ENCODE measurements at regions not wholly inside any gene's neighbourhood (a gene's known extent, or its start where the extent isn't known, plus 50 kb on each side); places are given as distances from the start of the nearest gene placed in this dataset.
A peak's percentile ranks its signal among the peaks of the same experiment; 100 is the strongest.

- Histone ChIP-seq H3K27ac (ENCODE audit: low read length) (no peak overlapping the region), H3K9me3 (ENCODE audit: low read length) (no peaks in the 10 kb centered on the region), H3K27me3 (ENCODE audit: low read length) (no peaks in the 10 kb centered on the region), H2AFZ (ENCODE audit: low read length) (no peak overlapping the region), H3K9ac (ENCODE audit: low read length) (no peak overlapping the region), H3K4me1 (ENCODE audit: low read length) (no peaks in the 10 kb centered on the region), H4K20me1 (ENCODE audit: insufficient read depth, low read depth, low read length) (no peaks in the 10 kb centered on the region), H3K79me2 (ENCODE audit: low read length) (no peaks in the 10 kb centered on the region), H3K4me3 (ENCODE audit: low read length) (no peak overlapping the region), H3K4me2 (ENCODE audit: low read depth, low read length, poor library complexity, severe bottlenecking) (no peak overlapping the region), H3K9me2 (replicated peaks; ENCODE audit: insufficient read depth, low read length) (no peaks in the 10 kb centered on the region), H3K36me3 (ENCODE audit: insufficient read depth, low read length) (no peaks in the 10 kb centered on the region)
- DNase-seq, result no peak
Observed at GRCh38 chr10:111131168-111131799, 54.5 kb downstream of the ADRA2A start.

- Histone ChIP-seq H3K36me3 (ENCODE audit: insufficient read depth, low read length) (no peaks in the 10 kb centered on the region), H3K4me1 (ENCODE audit: low read length) (no peaks in the 10 kb centered on the region), H3K79me2 (ENCODE audit: low read length) (no peaks in the 10 kb centered on the region), H3K9ac (ENCODE audit: low read length) (no peak overlapping the region), H3K27ac (ENCODE audit: low read length) (no peak overlapping the region), H3K9me2 (replicated peaks; ENCODE audit: insufficient read depth, low read length) (no peaks in the 10 kb centered on the region), H3K9me3 (ENCODE audit: low read length) (no peaks in the 10 kb centered on the region), H3K4me2 (ENCODE audit: low read depth, low read length, poor library complexity, severe bottlenecking) (no peak overlapping the region), H4K20me1 (ENCODE audit: insufficient read depth, low read depth, low read length) (no peaks in the 10 kb centered on the region), H3K4me3 (ENCODE audit: low read length) (no peak overlapping the region), H3K27me3 (ENCODE audit: low read length) (no peaks in the 10 kb centered on the region), H2AFZ (ENCODE audit: low read length) (no peak overlapping the region)
- DNase-seq, result no peak
Observed at GRCh38 chr10:111137007-111137406, 60.2 kb downstream of the ADRA2A start.

GRCh38 chr10:111137587-111137986 lies 60.8 kb downstream of the ADRA2A start:
- Histone ChIP-seq H3K79me2 (ENCODE audit: low read length) (no peaks in the 10 kb centered on the region), H3K9ac (ENCODE audit: low read length) (no peak overlapping the region)

GRCh38 chr10:111138544-111138943 lies 61.7 kb downstream of the ADRA2A start:
- Histone ChIP-seq H3K4me3 (ENCODE audit: low read length) (no peak overlapping the region), H4K20me1 (ENCODE audit: insufficient read depth, low read depth, low read length) (no peaks in the 10 kb centered on the region), H3K4me1 (ENCODE audit: low read length) (no peaks in the 10 kb centered on the region), H3K79me2 (ENCODE audit: low read length) (no peaks in the 10 kb centered on the region), H3K4me2 (ENCODE audit: low read depth, low read length, poor library complexity, severe bottlenecking) (no peak overlapping the region), H3K27ac (ENCODE audit: low read length) (no peak overlapping the region), H3K36me3 (ENCODE audit: insufficient read depth, low read length) (no peaks in the 10 kb centered on the region), H2AFZ (ENCODE audit: low read length) (no peak overlapping the region), H3K9me2 (replicated peaks; ENCODE audit: insufficient read depth, low read length) (no peaks in the 10 kb centered on the region), H3K9me3 (ENCODE audit: low read length) (no peaks in the 10 kb centered on the region), H3K27me3 (ENCODE audit: low read length) (no peaks in the 10 kb centered on the region), H3K9ac (ENCODE audit: low read length) (no peak overlapping the region)
- DNase-seq, result no peak

More at GRCh38 chr10:111137587-111137986, 60.8 kb downstream of the ADRA2A start:
- H3K4me3 ChIP-seq (ENCODE audit: low read length), result no peak overlapping the region
- DNase-seq, result no peak
- H3K27me3 ChIP-seq (ENCODE audit: low read length), result no peaks in the 10 kb centered on the region
- H4K20me1 ChIP-seq (ENCODE audit: insufficient read depth, low read depth, low read length), result no peaks in the 10 kb centered on the region
- H3K27ac ChIP-seq (ENCODE audit: low read length), result no peak overlapping the region
- no peaks in the 10 kb centered on the region for H3K36me3 ChIP-seq (ENCODE audit: insufficient read depth, low read length)
- H3K9me2 ChIP-seq (replicated peaks; ENCODE audit: insufficient read depth, low read length), result no peaks in the 10 kb centered on the region
- no peaks in the 10 kb centered on the region for H3K4me1 ChIP-seq (ENCODE audit: low read length)
- H3K9me3 ChIP-seq (ENCODE audit: low read length), result no peaks in the 10 kb centered on the region
- no peak overlapping the region for H3K4me2 ChIP-seq (ENCODE audit: low read depth, low read length, poor library complexity, severe bottlenecking)
- H2AFZ ChIP-seq (ENCODE audit: low read length), result no peak overlapping the region

- Histone ChIP-seq H3K9me3 (ENCODE audit: low read length) (no peaks in the 10 kb centered on the region), H4K20me1 (ENCODE audit: insufficient read depth, low read depth, low read length) (no peaks in the 10 kb centered on the region), H3K4me2 (ENCODE audit: low read depth, low read length, poor library complexity, severe bottlenecking) (no peak overlapping the region), H3K36me3 (ENCODE audit: insufficient read depth, low read length) (no peaks in the 10 kb centered on the region), H2AFZ (ENCODE audit: low read length) (no peak overlapping the region), H3K4me3 (ENCODE audit: low read length) (no peak overlapping the region), H3K9me2 (replicated peaks; ENCODE audit: insufficient read depth, low read length) (no peaks in the 10 kb centered on the region), H3K27me3 (ENCODE audit: low read length) (no peaks in the 10 kb centered on the region), H3K79me2 (ENCODE audit: low read length) (no peaks in the 10 kb centered on the region), H3K27ac (ENCODE audit: low read length) (no peak overlapping the region), H3K9ac (ENCODE audit: low read length) (no peak overlapping the region), H3K4me1 (ENCODE audit: low read length) (no peaks in the 10 kb centered on the region)
- no peak for DNase-seq
Observed at GRCh38 chr10:111139567-111139966, 62.7 kb downstream of the ADRA2A start.

- Histone ChIP-seq H3K9me2 (replicated peaks; ENCODE audit: insufficient read depth, low read length) (no peaks in the 10 kb centered on the region), H3K4me2 (ENCODE audit: low read depth, low read length, poor library complexity, severe bottlenecking) (no peak overlapping the region), H3K9ac (ENCODE audit: low read length) (no peak overlapping the region), H3K4me1 (ENCODE audit: low read length) (no peaks in the 10 kb centered on the region), H3K27ac (ENCODE audit: low read length) (no peak overlapping the region), H2AFZ (ENCODE audit: low read length) (no peak overlapping the region), H3K36me3 (ENCODE audit: insufficient read depth, low read length) (no peaks in the 10 kb centered on the region), H4K20me1 (ENCODE audit: insufficient read depth, low read depth, low read length) (no peaks in the 10 kb centered on the region), H3K27me3 (ENCODE audit: low read length) (no peaks in the 10 kb centered on the region), H3K9me3 (ENCODE audit: low read length) (no peaks in the 10 kb centered on the region), H3K79me2 (ENCODE audit: low read length) (no peaks in the 10 kb centered on the region), H3K4me3 (ENCODE audit: low read length) (no peak overlapping the region)
- peak; percentile 60 for DNase-seq
Observed at GRCh38 chr10:111142092-111142768, 65.4 kb downstream of the ADRA2A start.

- H3K9ac ChIP-seq (ENCODE audit: low read length), result no peak overlapping the region
- no peaks in the 10 kb centered on the region for H3K36me3 ChIP-seq (ENCODE audit: insufficient read depth, low read length)
- H4K20me1 ChIP-seq (ENCODE audit: insufficient read depth, low read depth, low read length), result no peaks in the 10 kb centered on the region
- H3K9me3 ChIP-seq (ENCODE audit: low read length), result no peaks in the 10 kb centered on the region
- no peaks in the 10 kb centered on the region for H3K79me2 ChIP-seq (ENCODE audit: low read length)
- no peaks in the 10 kb centered on the region for H3K4me1 ChIP-seq (ENCODE audit: low read length)
- H2AFZ ChIP-seq (ENCODE audit: low read length), result no peak overlapping the region
- no peak for DNase-seq
- H3K4me2 ChIP-seq (ENCODE audit: low read depth, low read length, poor library complexity, severe bottlenecking), result no peak overlapping the region
- H3K4me3 ChIP-seq (ENCODE audit: low read length), result no peak overlapping the region
- H3K9me2 ChIP-seq (replicated peaks; ENCODE audit: insufficient read depth, low read length), result no peaks in the 10 kb centered on the region
- no peaks in the 10 kb centered on the region for H3K27me3 ChIP-seq (ENCODE audit: low read length)
- no peak overlapping the region for H3K27ac ChIP-seq (ENCODE audit: low read length)
Observed at GRCh38 chr10:111146025-111146640, 69.3 kb downstream of the ADRA2A start.

- no peak overlapping the region for H3K4me3 ChIP-seq (ENCODE audit: low read length)
- H3K9me2 ChIP-seq (replicated peaks; ENCODE audit: insufficient read depth, low read length), result no peaks in the 10 kb centered on the region
- H3K4me1 ChIP-seq (ENCODE audit: low read length), result no peaks in the 10 kb centered on the region
- no peaks in the 10 kb centered on the region for H3K27me3 ChIP-seq (ENCODE audit: low read length)
- H3K9ac ChIP-seq (ENCODE audit: low read length), result no peak overlapping the region
- no peaks in the 10 kb centered on the region for H3K36me3 ChIP-seq (ENCODE audit: insufficient read depth, low read length)
- no peaks in the 10 kb centered on the region for H4K20me1 ChIP-seq (ENCODE audit: insufficient read depth, low read depth, low read length)
- no peaks in the 10 kb centered on the region for H3K9me3 ChIP-seq (ENCODE audit: low read length)
- no peaks in the 10 kb centered on the region for H3K79me2 ChIP-seq (ENCODE audit: low read length)
- no peak overlapping the region for H2AFZ ChIP-seq (ENCODE audit: low read length)
- no peak overlapping the region for H3K27ac ChIP-seq (ENCODE audit: low read length)
- no peak for DNase-seq
- H3K4me2 ChIP-seq (ENCODE audit: low read depth, low read length, poor library complexity, severe bottlenecking), result no peak overlapping the region
Observed at GRCh38 chr10:111148025-111148424, 71.2 kb downstream of the ADRA2A start.

Data from Karpas-422 (cell line).